GM19025 (cell line): ENCODE measurements at regions not wholly inside any gene's neighbourhood (a gene's known extent, or its start where the extent isn't known, plus 50 kb on each side); places are given as distances from the start of the nearest gene placed in this dataset.
"Not testable (repeated sequence)": the region's sequence is repeated elsewhere in the genome, so short reads cannot be mapped to it uniquely, and the experiment has no call there.

Experiments
- ATAC-seq: cut with Tn5 transposase; IDR thresholded peaks from one replicate; pipeline ENCODE4 v1.9.1; 2021; ENCODE audit warnings: mild to moderate bottlenecking, low read depth, moderate library complexity; ENCODE audit not compliant: unreplicated experiment

DNA sequence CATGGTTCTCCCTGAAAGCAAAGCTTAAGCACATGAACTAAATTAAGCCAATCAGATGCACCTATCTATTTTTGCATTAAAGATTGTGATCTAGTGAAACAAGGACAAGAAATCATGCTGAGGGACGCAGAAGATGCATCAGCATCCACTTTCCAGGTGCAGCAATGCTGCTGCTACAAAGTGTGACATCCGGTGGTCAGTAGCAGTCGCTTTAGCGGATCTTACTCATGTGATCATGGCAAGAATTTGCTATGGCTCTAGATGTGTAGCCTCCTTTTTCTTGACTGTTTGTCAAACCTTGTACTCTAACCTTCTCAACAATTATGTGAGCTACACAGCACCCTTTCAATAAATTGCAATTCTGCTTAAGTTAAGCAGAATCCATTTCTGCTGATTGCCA, 126.8 kb upstream of the SMLR1 start:
- ATAC-seq = no peak

DNA sequence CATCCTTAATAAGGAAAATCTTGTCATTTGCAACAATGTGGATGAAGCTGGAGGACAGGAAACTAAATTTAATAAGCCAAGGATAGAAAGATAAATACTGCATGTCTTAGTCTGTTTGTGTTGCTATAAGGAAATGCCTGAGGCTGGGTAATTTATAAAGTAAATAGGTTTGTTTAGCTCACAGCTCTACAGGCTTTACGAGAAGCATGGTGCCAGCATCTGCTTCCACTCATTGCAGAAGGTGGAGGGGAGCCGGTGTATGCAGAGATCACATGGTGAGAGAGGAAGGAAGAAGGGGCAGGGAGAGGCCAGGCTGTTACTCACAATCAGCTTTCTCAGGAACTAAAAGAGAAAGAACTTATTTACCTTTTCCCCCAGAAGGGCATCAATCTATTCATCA, 118.9 kb upstream of the SMLR1 start:
- no peak for ATAC-seq

DNA sequence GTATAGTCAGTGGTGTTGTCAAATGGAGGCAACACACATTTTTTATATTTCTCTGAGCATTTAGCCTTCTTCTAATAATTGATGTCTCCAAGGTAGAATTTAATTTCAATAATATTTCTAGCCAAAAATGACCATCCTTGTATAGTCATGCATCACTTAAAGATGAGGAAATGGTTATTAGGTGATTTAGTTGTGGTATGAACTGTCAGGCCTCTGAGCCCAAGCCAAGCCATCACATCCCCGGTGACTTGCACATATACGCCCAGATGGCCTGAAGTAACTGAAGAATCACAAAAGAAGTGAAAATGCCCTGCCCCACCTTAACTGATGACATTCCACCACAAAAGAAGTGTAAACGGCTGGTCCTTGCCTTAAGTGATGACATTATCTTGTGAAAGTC, 115.6 kb upstream of the SMLR1 start:
- ATAC-seq = not testable (repeated sequence)

DNA sequence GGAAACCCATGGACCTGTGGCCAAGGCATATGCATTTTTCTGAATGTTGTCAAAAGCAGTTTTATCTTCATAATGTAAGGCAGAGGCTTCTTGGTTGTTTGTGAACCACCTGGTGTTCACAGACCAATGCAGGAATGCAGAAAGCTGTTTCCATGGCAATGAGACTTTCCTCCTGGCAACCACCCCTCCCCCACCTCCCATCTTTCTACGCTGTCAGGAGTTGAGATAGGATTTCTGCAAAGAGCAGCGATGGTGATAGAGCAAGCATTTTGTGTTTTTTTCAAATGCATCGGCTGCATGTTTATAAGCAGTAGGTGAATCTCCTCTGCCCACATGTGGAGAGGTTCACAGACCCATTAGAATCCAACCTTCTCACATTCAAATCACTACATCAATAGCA, 114.1 kb upstream of the SMLR1 start:
- no peak for ATAC-seq

DNA sequence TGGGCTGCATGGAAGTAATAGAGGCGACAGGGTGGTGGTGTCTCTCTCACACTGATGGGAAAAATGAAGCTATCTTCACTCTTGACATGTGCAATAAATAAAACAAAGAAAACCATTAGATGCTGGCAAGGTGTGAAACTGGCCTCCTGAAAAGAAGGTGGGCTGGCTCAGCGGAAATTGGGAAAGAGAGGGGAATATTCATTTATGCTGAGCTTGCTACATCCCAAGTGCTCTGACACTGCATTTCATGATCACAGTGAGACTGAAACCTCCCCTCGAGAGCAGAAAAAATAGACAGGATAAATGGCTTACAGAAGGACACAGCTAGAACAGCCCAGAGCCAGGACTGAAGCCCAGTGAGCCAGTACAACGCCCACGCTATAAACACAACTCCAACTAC, 112.1 kb upstream of the SMLR1 start:
- no peak for ATAC-seq

DNA sequence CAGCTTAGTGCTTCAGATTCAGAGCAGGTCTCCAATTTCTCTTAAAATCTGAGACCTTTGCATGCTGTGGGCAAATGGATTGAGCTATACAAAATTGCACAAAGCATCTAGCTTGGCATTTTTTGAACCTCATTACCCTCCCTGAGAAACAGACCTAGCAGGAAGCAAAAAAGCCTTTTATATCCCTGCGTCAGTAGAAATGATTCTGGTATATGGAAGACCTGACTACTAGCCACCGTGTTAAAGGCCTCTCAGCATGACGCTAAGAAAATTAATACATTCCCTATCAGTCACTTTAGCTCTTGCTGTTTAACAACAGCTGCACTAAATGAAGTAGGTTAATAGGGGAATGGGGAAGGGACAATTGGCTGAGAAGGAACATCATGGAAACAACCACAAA, 110.7 kb upstream of the SMLR1 start:
- no peak for ATAC-seq

DNA sequence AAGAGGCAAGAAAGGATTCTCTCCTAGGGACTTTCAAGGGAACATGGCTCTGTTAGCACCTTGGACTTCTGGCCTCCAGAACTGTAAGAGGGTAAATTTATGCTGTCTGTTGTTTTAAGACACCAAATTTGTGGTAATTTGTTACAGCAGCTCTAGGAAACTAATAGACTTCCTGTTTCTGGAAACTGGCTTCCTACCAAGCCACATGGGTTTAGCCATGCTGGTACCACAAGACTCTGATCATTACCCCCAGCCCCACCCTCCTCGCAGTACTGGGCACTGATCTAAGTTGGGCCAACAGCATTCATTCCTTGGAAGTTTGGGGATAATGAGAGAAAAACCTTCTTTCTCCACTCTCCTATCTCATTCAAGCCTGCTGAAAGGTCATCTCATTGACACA, 109.5 kb upstream of the SMLR1 start:
- ATAC-seq = no peak

DNA sequence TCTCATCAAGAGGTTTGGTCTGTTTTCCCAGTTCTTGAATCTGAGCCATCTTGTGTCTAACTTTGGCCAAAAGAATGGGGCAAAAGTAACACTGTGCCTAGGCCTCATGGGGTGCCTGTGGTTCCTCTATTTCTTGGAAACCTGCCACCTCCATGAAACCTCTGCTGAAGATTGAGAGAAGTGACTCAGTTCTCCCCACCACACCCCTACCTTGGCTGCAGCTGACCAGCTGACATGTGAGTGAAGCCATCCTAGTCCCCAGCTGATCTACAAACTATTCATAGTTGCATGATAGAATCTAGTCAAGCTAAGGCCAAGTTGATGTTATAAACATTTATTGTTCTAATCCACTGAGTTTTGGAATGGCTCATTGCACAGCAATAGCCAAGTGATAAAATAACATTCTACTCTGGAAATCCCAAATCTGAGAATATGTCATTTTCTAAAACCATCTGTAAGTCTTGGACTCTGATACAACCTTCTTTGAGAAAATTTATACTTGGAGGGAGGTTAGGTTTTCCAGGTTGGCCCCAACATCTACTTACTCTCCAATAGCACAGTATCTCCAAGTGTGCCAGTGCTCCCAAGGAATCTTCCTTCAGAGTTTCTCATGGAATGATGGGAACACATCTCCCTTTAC, 107.0 kb upstream of the SMLR1 start:
- no peak for ATAC-seq

DNA sequence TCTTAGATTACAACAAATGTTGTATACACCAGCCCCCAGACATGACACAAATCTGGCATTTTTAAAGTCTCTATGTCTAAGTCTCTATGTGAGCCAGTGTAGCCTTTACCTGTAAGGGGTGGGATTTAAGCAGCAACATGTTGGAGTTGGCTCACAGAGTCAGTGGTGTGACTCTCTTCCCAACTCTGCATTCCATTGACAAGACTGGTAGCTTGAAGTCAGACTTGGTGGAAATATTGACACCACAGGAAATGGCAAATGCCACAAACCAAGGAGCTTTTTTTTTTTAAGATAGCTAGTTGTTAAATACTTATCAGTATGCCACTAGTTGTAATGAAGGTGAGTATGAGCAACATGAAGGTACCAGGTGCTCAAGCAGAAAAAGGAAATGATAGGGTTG, 103.1 kb upstream of the SMLR1 start:
- ATAC-seq = no peak

DNA sequence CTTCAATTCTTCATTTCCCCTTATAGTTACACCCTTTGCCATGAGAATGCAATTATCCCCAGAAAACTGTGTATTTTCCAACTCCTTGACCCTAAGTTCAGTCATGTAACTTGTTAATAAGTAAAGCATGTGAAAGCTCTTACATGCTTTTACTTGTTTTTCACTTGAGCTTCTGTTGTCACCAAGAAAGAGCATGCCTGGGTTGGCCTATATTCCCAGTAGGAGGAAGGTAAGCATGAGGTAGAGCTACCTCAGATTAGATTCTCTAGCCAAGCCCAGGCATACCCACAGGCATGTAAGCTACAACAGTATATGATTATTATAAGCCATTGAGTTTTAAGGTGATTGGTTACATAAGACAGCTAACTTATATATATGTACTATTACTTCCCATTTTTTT, 101.7 kb upstream of the SMLR1 start:
- ATAC-seq = no peak

DNA sequence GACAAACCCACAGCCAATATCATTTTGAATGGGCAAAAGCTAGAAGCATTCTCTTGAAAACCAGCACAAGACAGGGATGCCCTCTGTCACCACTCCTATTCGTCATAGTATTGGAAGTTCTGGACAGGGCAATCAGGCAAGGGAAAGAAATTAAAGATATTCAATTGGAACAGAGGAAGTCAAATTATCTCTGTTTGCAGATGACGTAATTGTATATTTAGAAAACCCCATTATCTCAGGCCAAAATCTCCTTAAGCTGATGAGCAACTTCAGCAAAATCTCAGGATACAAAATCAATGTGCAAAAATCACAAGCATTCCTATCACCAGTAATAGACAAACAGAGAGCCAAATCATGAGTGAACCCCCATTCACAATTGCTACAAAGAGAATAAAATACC, 99.1 kb upstream of the SMLR1 start:
- not testable (repeated sequence) for ATAC-seq

DNA sequence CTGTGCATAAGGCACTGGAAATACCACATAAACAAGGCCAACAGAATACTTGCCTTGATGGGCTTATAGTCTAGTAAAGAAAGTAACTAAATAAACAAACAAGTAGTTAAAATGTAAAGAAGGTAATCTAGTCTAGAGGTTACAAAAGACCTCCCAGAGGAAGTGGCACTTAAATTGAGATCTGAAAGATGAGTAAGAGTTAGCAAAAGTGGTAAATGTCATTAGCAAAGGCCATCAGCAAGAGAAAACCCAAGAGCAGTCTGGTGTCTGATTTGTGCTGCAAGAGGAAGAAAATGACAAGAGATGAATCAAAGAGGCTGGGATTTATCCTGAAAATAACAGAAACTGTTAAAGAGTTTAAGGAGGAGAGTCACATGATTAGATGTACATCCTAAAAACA, 96.6 kb upstream of the SMLR1 start:
- ATAC-seq = no peak

DNA sequence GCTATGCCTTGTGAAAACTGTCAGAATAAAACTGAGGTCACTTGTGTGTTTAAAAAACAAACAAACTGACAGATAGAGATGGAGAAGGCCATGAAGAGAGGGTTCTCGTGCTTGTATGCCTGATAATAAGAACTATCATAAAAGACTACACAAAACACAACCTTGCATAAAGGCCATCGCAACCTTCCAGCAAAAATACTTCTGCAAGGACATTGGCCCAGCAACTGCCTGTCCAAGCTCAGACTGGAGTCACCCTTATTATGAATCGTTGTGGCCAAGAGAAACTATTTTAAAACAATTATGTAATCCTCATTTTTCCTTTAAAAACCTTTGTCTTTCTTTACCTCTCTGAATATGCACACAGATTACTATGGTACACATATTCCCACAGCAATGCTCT, 93.0 kb upstream of the SMLR1 start:
- ATAC-seq = no peak

DNA sequence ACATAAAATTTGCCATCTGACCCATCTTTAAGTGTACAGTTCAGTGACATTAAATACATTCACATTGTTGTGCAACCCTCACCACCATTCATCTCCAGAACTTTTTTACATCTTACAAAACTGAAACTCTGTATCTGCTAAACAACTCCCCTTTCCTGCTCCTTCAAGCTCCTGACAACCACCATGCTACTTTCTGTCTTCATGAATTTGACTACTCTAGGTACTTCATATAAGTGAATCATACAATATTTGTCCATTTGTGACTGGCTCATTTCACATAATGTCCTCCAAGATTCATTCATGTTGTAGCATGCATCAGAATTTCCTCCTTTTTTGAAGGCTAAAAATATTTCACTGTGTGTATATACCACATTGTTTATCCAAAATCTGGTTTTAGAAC, 86.9 kb upstream of the SMLR1 start:
- ATAC-seq = no peak

DNA sequence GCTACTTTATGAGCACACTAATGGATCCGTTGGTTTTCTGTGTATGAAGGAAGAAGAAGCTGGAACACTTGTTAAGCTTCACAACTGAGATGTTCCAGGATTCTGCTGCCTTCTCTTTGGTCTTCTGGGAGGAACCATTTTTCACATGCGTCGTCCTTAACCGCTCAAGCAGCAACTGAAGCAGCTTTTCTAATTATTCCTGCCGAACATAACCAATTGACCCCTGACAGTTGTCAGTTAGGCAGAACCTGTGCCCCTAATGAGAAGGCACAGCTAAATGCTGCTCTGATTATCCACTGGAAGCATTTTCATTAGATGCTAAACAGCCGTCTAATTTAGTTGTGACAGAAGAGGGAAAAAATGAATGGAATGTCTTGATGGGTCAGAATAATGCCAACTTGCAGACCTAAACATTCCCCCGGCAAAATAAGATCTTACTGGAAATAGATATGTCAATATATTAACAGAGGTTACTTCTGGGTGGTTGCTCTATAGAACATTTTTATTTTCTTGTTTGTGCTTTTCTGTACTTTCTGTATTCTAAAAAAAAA, 85.0 kb upstream of the SMLR1 start:
- no peak for ATAC-seq

DNA sequence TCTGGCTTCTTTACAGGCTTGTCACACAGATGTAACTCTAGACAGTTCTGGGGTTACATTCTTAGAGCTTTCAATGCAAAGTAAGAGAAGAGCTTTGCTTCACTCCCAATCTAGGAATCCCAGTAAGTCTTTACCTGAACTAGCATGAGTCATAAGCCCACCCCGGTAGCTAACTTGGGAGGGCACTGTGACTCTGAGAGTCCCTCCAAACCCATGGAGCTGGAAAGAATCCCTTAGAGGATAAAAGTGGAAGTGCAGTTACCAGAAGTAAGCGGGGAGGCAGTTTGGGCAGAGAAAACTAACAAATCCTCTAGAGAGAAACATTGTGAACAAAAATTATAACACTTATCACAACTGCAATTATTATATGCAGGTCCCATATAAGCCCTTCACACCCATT, 84.0 kb upstream of the SMLR1 start:
- ATAC-seq = no peak

DNA sequence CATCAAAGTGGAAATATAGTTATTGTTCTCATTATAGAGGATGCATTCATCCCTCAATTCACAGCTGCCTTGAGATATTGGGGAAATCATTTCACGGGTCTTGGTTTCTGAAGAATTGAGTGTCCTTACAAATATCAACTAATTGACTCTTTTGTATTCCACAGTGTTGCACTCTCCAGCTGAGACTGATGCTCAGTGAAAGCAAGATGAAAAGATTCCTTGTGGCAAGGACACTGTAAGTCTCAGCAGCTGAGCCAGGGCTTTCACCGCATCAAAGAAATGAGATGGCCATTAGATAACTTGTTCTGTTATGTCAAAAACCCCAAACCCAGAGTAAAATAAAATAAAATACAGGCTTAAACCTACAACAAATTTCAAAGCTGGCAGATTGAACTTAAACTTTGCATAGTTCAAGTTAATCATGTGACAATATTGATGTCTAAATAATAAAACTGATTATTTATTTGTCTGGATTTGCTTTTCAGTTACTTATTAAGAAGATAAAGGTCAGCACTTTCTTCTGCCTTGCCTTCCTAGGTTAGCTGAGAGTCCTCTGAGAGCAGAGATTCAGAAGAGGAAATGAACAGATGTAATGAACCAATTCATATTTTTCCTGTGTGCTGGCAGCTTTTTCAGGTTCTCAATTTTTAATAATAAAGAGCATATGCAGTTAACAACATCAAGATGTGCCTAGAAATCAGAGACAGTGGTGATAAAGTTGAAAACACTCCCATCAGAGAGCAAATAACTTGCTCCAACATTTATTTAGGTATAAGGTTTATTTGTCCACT, 82.4 kb upstream of the SMLR1 start:
- no peak for ATAC-seq

DNA sequence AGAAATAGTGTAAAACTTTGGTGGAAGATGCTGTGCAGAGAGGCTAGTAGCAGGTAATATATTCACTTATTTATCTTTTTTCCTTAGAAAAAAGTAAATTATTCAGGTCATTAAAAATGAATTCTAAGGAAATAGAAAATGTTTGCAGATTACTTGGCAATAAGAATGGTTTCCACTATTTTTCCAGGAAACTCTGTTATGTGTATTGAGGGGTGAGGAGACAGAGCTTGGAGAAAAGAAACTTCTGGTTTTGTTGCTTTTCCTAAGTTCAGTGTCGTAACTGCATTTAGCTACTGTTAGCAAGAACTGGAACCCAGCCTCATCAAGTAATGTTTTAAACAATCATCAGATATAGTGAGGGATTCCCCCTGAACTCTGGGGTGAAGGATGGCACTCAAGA, 79.2 kb upstream of the SMLR1 start:
- ATAC-seq = no peak

DNA sequence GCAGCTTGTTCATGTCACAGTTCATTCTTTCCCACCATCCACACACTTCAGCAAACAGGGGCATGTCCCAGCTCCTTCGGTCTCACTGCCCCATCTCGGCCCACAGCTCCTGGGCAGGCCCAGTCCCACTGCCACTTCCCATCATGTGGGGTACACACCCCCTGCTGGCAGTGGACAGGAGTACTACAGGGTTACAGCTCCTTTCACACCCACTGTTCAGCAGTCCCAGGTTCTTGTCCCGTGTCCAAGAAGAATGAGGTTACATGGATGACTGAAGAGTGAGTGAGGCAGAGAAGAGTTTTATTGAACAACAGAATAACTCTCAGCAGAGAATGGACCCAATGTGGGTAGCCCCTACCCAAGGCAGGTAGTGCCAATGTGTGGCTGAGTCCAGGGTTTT, 77.8 kb upstream of the SMLR1 start:
- no peak for ATAC-seq

DNA sequence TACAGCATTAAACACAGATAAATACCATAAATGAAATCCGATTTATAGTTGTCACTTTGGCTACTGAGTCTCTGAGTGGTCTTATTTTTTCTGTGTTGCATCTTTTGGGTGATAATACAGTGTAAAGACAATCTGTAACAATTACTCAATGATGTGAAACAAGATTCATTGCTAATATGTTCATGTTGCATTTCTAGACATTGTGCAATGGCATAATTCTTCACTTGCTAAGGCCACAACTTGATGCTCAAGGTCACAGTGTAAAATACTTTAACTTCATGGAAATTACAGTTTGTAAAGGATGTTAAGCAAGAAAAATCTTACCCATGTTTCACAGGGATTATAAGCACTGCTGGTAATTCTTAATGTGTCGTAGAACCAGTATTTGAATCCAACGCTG, 74.9 kb upstream of the SMLR1 start:
- ATAC-seq = no peak

DNA sequence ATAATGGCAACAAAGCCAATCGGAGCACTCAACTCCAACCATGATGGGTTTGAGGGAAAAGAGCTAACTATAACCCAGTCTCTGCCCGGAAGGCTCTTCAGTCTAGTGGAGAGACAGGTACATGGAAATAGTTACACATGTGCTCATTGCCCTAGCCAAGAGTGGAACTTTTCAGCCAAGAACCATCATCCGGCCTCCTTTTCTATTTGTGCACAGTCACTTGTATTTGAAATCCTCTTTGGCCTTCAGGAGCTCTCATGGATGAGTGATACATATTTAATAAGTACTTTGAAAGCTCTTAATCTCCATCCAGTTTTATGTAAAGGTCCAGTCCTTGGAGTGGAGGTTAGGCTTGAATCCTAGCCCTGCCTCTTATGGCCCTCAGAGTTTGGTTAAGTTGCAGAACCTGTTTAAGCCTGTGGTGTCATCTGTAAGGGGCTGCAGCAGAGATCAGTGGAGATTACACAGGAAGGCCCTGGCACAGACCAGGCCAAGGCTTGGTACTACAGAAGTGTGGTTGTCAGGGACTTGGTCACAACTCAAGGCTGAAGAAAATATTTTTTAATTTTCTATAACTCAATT, 72.3 kb upstream of the SMLR1 start:
- ATAC-seq = no peak
